Stimulated activated CD4-positive, alpha-beta T cell treated with anti-CD3 and anti-CD28 coated beads, Interleukin-4, amount 100 ng/mL, for 4 hours (primary cell): ENCODE measurements at regions not wholly inside any gene's neighbourhood (a gene's known extent, or its start where the extent isn't known, plus 50 kb on each side); places are given as distances from the start of the nearest gene placed in this dataset.

ENCODE experiments used
- DNase-seq, 2 experiments: peaks; one replicate each; pipeline ENCODE4 v3.0.0-alpha.2; 2020

DNA sequence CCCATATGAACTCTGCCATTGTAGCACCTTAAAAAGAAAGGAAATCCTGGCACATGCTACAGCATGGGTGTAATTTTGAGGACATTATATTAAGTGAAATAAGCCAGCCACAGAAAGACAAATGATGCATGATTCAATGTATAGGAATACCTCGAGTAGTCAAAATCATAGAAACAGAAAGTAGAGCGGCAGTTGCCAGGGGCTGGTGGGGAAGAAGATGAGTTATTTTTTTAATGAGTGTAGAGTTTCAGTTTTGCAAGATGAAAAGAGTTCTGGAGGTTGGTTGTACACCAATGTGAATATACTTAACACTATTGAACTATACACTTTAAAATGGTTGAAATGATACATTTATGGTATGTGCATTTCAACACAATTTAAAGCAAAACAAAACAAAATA, 133.0 kb downstream of the ZDHHC21 start:
- no peak for DNase-seq

DNA sequence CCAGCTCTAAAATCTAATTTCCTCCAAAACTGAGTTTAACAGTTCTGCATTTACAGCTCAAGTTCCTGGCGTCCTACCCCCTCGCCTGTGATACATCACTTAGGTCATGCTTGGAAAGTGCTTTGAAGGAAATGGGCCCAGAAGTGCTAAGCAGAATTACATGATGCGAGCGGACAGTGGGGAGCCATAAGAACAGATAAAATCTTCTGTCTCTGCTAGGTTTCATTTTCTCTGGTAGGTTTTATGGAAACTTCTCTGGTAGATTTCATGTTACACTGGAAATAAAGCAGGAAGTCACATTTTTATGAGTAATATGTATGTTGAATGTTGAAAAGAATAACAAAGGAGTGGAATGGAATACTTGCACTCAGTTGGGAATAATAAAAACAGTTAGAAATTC, 138.3 kb downstream of the ZDHHC21 start:
- no peak for DNase-seq

DNA sequence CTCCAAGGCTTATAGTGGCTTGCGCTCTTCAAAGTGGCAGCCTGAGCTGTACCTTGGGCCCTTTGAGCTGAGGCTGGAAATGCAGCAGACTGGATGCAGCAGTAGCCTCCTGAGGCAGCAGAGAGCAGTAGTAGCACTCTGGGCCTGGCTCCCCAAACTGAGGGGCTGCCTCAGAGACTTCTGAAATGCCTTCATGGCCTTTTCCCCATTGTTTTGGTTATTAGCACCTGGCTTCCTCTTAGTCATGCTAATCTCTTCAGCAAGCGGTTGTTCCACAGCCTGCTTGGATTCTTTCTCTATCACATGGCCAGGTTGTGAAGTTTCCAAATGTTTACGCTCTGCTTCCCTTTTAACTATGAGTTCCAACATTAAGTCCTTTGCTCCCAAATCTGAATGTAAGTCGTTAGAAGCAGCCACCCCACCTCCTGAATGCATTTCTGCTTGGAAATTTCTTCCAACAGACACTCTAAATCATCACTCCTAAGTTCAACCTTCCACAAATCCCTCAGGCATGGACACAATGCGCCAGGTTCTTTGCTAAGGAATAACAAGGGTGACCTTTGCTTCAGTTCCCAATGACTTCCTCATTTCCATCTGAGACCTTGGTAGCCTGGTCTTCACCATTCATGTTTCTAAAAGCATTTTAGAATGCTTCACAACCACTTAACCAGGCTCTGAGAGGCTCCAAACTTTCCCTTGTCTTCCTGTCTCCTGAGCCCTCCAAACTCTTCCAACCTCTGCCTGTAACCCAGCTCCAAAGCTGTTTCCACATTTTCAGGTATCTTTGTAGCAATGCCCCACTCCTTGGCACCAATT, 145.8 kb downstream of the ZDHHC21 start:
- no peak for DNase-seq

DNA sequence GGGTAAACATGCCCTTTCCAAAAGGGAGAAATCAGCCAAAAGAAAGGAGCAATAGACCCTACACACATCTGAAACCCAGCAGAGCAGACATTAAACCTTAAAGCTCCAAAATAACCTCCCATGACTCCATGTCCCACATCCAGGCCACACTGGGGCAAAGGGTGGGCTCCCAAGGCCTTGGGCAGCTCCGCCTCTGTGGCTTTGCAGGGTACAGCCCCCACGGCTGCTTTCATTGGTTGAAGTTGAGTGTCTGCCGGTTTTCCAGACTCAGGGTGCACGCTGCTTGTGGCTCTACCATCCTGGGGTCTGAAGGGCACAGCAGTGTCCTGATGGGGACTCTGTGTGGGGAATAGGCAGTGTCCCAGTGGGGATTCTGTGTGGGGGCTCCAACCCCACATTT, 146.5 kb downstream of the ZDHHC21 start:
- no peak for DNase-seq

DNA sequence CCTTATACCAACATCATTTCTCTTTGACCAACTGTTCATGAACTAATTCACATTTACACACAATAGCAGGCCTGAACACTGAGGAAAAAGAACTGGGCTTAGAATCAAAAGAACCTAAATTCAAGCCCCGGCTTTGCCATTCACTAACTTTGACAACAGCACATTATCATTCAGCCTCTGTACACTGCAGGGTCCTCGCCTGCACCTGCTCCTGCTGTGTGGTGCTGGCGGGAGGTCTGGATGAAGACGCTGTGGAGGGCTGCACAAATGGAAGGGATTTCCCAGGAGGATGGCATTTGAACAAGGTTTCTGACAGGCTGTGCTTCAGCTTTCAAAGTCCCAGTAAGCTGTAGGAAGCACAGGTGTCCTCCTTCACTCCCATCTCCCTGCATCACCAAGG, 151.2 kb downstream of the ZDHHC21 start:
- no peak for DNase-seq

DNA sequence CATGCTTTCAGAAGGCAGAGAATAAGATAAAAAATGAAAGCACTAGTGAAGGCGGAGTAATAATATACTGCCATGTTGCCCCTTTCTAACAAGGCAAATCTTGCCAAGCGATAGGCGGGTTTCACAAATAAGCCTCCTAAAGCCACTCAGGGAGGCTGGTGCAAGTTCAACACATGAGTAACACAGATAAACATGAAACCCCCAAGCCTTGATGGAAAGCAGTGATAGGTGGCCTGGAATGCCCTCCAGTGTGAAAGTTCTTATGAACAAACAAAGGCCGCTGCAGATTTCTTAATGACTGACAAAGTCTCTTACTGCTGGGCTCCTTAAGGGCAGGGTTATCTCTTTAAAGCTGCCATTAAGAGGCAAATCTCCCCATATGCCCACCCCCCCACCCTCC, 154.7 kb downstream of the ZDHHC21 start:
- DNase-seq, result no peak

DNA sequence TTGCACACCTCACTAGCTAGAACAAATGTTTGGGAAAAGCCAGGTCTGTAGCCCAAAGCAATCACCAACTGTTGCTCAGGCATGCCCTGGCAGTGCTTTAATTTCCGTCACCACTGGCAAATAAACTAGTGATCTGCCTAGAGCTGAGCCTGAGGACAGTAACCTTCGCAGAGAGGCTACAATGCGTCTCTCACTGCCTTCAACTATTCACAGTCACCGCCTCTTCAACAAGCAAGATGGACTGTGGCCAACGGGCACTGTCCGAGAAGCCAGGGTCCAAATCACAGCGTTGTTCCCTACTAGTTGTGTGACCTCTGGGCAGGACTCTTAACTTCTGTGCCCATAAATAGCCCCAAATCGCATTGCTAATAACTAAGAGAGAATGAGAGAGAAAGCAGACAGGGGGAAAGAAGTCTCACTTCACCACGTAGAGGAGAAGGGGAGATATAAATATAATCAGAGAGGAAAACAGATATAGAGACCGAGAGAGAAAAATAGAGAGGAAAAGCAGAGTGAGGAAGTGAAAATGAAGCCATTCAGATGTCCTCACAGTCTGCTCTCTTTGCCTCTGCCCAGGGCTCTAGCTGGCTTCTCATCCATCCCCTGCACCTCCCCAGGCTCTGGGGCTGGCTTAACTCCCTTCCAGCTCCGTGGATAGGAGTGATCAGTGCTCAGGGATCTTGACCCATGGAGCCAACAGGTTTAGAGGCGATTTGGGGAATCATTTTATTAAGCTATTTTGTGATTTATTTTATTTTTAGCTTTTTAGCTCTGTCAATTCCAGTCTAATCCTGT, 157.9 kb downstream of the ZDHHC21 start:
- no peak for DNase-seq

DNA sequence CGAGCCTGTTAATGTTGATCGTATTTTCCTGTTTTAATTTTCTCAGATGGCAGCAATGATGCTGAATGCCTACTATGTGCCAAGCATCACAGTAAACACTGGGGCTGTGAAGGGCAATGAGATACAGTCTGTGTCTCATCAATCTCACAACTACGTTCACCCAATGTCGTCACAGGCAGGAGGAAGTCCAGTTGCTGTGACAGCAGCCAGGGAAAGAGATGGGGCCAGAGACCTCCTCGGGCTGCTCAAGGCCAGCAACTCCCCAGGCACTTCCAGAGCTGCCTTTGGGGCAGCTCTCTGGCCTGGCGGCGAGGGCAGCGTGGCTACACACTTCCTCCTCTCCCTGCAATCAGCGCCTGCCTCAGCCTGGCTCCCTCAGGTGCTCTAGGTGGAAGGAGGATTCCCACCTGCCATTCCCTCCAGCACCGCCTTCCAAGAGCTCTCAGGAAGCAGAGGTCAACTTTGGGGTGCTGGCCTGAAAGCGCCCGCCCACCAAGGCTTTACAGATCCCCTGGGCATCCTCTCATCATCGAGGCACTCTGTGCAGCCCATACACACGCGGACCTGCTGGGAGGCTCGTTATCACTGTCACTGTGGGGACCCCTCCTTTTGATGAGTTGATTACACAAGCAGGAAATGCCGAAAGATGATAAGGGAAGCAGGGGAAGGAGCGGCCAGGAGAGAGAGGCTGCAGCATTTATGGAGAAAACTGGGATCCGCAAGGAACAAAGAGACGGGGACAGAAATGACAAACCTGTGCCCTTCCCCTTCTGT, 159.2 kb downstream of the ZDHHC21 start:
- no peak for DNase-seq

DNA sequence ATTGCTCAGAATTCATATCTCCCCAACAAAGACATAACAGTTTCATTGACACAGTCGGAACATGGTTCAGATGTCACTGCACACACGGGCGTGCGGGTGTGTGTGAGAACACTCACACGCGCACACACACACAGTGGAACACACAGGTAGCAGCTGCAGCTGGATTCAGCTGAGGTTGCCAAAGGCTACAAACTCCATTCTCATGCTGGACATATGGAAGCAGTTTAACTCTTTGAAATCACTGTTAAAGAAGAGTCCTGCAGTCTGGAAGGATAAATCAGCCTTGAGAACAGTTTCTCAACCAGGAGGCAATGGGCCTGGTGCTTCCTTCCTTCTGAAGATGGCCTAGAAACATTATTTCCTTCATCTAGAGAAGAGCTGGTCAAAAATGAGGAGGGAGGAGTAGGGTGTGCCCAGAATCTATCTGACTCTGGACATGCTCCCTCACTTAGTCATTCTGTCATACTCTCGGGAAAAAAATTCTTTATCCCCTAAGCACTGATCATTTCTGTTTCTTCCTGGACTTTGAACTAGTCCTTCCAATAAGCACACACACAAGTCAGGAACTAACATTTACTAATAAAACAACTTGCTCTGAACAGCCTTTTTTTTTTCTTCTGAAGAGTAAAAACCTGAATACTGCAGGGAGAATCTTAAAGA, 160.6 kb downstream of the ZDHHC21 start:
- DNase-seq, result no peak

DNA sequence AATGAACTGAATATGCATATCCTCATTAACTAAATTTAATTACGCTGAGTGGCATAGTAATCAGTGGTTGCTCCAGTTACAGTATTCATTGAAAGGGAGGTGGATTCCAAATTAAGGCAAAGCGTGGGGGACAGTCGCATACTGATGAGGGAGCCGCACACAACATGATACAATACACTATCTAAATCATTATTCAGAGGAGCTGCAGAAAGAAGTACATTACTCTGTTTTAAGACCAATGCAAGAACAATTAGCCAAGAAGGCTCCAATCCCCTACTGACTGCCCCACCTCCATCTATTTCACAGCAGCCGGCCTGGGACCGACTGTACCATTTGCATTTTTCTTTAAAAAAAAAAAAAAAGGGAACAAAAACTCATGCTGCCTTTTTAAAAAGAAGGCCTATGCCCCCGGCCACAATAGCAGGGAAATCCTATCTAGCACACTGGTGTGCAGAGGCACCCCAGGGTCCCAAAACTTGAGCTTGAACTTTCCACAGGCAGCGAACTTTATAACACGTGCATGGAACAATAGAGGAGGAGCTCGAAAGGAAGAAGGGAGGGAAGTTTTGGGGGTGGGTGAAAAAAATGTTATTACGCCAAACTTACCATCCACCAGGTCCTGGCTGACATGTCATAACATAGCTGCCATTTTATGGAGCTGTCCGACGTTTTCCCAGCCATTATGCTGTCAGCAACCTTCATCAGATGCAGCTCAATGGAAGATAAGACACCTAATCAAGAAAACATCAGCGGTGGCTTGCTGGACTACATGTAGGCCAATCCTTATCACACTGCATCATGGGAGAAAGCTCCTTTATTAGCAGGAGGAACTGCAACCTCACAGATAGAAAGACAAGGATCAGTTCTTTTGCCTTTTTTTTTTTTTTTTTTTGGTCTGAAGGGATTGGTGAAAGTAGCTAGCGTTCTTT, 161.6 kb downstream of the ZDHHC21 start:
- DNase-seq, result no peak

DNA sequence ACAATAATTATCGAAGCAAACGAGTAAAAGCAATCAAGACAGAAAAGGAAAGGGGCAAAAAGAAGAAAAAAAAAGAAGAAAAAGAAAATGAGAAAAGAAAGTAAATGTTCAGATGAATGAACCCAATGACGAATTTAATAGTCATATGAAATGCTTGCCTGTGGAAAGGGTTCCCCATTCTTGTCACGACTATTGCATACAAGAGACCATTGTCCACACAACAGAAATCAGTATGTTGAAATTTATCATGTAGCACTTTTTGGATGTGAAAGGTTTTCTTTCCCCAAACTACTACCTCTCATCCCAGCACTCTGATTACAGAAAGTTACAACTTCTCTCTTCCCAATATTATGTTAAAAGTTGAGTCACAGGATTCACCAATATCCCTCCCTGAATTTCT, 162.4 kb downstream of the ZDHHC21 start:
- no peak for DNase-seq

DNA sequence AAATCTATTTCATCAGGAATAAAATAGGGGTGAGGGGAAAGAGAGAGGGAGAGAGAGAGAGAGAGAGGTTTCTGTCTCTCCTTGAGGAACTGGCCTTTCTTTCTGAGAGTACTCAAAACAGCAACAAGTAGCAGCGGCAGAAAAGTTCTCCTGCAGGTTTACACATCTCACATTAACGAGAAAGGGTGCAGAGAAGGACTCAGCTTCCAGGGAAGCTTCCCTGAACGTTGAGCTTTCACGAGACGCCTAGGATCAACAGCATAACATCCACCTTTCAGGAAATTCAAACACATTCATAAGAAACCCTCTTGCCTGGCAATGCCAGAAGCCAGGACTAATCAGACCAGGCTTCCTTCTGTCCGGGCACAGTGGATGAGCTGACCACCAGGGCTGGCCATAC, 162.9 kb downstream of the ZDHHC21 start:
- no peak for DNase-seq

DNA sequence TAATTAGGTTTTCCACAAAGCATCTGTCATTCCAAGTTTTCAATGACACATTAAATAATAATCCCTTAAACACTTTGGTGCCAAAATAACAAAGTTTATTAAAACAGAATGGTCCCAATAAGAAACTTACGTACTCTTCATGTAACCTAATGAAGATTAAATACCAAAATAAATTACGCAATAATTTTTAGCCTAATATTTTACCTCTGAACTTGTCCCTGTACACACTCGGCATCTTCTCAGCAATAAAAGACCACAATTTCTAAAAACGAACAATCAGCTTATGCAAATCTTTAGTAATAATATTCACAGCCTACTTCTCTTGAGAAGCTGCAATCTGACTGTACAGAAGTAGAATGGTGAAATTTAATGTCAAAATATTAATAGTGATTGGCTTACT, 163.6 kb downstream of the ZDHHC21 start:
- no peak for DNase-seq

DNA sequence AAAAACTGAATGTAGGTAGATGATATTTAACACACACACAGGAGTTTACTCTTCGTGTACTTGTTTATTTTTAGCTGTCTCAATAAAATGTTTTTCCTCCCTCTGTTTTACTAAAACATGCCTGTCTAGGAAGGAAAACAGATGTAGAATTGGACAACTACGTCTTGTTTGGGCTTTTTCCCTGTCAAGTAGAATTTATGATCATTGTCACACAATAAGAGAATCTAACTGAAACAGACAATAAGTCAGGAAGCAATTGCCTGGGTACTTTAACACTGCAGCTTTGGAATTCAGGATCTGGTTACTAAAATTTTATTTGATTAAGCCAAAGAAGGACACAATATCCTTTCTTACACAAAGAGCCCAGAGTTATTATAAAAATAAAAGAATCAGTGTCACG, 164.2 kb downstream of the ZDHHC21 start:
- no peak for DNase-seq

DNA sequence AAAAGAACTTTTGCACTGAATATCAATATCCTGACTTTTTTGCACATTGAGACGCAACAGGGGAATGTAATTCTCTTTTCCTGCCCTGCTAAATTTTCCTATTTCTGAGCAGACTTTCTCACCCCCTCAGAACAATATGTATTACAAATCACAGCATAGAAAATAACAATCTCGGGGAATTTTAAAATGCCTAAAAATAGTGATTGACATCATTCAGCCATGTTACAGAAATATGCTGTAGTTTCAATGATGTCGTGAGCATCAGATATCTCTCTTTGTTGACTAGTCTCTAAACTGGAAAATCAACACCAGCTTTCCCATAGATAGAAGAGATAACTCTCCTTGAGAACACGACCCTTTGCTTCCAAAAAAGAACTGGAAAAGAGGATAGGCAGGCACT, 166.7 kb downstream of the ZDHHC21 start:
- no peak for DNase-seq

DNA sequence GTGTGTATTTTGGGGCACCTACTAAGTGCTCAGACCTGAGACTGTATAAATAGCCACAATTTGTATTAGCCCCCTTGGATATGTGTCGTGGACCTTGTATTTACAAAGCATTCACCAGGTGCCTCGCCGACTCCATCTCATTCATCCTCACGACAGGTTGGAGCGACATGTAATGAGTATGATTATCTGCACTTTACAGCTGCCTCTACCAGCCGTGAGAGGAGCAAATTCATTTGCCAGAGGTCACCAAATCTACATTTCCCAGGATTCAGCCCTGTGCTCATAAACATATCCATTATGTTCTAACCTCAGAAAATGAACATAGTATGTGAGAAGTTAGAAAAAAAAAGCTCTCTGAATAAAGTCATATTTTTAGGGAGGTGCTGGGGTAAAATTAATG, 167.4 kb downstream of the ZDHHC21 start:
- no peak for DNase-seq

DNA sequence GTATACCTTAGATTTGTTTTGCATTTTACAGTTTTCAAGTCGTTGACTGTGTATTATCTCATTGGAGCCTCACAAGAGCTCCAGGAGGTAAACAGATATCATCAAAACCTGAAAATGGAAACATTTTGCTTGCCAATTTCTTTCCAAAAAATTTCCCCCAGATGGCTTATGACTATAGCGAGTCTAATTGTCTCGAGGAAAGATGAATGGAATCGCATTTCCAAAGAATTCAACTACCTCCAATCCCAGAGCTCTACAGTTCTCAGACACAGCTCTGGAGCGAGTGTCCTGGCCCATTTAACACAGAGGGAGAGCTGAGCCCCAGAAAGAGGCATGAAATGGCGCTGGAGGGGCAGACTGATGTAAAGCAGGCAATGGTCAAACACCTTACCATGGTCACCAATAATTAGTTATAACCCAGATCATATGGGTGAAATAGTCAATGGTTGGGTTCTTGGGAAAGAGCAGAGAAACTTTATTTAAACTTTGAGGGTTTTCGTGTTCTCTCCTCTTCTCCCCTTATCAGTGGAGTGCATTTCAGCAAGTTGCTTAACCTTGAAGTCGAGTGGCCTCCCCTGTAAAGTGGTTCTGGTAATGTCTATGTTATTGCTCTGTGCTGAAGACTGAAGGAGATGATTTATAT, 168.2 kb downstream of the ZDHHC21 start:
- DNase-seq, result no peak

DNA sequence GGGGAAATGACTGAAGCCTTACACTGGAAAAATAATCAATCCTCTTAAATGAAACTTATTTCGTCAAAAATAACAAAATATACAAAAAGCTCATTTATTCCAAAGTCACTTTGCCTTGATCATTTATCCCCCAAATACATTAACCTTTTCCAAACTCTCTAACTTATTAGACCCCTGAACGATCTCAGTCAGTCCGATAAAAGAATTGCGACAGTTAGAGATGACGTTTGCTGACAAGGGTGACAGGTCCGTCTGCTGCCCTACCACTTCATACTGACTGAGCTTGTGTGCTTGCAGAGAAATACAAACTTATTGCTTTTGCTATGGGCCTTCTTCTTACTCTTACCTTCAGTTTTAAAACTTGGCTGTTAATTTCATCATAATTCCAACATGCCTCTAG, 169.7 kb downstream of the ZDHHC21 start:
- no peak for DNase-seq

DNA sequence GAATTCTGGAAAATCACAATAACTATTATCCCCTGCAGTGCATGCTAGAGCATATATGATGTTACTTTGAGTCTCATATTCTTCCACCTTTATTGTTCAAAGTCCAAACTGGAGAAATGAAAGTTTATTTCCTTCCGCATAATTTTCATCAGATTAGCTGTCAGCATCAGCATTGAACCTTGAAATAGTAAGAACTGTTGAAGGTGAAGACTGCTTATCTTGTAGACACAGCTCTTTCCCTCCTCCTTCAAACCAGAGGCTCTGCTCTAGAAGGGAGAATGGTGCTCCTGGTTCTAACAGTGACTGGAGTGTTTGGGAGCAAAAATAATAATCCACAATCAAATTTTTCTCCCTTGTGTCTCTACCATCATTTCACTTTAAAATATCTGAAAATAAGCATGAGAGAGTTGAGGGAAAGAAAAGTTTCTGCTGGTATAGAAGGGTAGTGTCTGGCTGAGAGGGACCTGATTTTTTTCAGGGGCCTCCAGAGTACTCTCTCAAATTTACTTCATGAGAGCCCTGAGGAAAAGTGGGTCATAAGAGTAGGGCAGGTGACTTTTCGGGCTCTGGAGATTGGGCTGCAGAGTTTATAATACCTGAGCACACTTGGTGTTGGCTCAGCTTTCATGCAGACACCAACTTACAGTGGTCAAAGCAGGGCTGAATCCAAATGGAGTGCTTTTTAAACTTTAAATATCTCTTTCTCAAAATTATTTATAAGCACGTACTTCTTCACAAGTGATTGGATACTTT, 170.4 kb downstream of the ZDHHC21 start:
- DNase-seq, result no peak

DNA sequence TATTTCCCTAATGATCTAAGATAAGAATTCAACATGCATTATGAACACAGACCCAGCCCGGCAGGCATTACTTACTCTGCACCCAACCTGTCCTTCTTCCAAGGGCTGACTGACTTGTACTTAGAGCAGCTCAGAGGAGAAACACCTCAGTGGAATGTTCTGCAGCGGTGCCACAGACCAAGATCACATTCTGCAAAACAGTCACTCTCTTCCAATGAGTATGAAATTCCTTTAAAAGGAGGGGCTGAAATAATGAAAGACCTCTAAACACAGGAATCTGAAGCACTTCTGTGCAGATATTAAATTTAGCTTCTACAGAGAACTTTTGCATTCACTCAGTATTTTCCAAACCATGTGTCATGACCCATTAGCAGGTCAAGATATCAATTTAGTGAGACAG, 172.9 kb downstream of the ZDHHC21 start:
- no peak for DNase-seq
